ENCODE measurements at regions not wholly inside any gene's neighbourhood (a gene's known extent, or its start where the extent isn't known, plus 50 kb on each side); places are given as distances from the start of the nearest gene placed in this dataset.

DNA sequence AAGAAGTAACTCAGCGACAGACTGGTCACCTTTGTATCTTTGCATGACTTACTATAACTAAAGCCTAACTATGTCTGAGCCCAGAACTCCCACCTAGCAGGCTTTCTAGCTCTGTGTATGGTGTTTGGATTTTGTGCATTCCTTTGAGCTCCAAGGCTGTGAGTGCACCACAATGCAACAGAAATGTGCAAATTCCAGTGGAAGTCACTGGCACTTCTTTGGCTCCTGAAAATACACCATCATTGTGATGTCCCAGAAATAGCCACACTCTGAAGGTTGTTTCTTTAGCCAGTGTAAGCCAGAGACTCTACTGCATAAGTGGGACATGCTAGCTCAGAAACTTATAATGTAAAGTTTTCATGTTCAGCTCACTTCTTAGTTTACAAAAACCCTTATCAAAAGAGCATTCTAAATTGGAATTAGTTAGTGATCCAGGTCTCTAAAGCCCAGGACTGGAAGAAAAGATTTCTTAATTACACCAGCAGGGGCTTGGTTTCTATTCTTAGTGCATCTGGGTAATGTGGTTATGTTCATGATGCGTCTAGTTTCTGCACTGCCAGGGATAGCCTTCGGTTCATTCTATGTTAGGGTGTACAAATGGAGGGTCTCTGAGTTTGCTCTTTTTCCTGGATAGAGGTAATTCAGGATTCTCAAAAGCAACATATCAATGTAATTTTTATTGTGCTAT lies 1239.5 kb upstream of the ZEB2 start:
- no peaks in the 10 kb centered on the region for H3K36me3 Mint-ChIP-seq (ENCODE audit: unreplicated experiment)
- DNase-seq (ENCODE audit: extremely low spot score, unreplicated experiment) = no peak

DNA sequence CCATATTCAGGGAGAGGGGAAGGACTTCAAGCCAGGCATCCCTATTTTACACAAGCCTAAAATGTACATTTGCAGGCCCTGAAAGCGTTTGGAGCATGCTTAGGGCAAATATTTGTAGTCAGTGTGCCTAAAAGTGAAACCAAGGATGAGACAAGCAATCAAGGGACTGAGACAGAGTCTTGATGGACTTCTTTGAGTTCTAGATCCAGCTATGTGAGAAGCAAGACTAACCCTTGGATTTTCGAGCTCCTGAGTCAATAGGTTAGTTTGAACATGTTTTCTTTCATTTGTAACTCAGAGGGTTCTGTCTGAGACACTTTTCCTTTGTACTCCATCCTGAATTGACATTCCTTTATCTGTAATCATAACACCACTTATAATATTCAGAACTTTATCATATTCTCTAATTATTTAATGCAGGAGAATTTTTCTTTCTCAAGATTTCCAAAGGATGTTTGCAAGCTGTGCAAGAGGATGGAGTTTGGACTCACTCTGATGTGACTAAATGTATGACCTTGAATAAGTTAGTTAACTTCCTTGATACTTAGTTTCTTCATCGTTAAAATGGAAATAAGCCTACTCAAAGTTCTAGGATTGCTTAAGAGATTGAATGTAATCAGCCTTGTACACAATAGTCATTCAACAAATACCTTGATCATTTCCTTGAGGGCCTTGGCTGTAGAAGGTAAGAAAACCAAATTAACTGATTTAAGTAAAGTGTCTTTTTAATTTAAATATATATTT lies 1237.8 kb upstream of the ZEB2 start:
- no peak for DNase-seq (ENCODE audit: extremely low spot score, unreplicated experiment)
- Mint-ChIP-seq H3K4me1 (ENCODE audit: unreplicated experiment) (peaks cover 41% of the 10 kb centered on the region), H3K9me3 (ENCODE audit: unreplicated experiment) (no peaks in the 10 kb centered on the region), H3K27ac (ENCODE audit: unreplicated experiment) (no peak overlapping the region), H3K27me3 (ENCODE audit: unreplicated experiment) (no peaks in the 10 kb centered on the region), H3K36me3 (ENCODE audit: unreplicated experiment) (no peaks in the 10 kb centered on the region), H3K4me3 (ENCODE audit: unreplicated experiment) (no peak overlapping the region)
- TF ChIP-seq, protein P1, sequence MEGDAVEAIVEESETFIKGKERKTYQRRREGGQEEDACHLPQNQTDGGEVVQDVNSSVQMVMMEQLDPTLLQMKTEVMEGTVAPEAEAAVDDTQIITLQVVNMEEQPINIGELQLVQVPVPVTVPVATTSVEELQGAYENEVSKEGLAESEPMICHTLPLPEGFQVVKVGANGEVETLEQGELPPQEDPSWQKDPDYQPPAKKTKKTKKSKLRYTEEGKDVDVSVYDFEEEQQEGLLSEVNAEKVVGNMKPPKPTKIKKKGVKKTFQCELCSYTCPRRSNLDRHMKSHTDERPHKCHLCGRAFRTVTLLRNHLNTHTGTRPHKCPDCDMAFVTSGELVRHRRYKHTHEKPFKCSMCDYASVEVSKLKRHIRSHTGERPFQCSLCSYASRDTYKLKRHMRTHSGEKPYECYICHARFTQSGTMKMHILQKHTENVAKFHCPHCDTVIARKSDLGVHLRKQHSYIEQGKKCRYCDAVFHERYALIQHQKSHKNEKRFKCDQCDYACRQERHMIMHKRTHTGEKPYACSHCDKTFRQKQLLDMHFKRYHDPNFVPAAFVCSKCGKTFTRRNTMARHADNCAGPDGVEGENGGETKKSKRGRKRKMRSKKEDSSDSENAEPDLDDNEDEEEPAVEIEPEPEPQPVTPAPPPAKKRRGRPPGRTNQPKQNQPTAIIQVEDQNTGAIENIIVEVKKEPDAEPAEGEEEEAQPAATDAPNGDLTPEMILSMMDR (IDR thresholded peaks at IDR 0.05) = no peak

More for the DNA sequence above, 1239.5 kb upstream of the ZEB2 start:
- H3K27ac Mint-ChIP-seq (ENCODE audit: unreplicated experiment) = no peak overlapping the region
- H3K27me3 Mint-ChIP-seq (ENCODE audit: unreplicated experiment) = no peaks in the 10 kb centered on the region
- no peak overlapping the region for H3K4me3 Mint-ChIP-seq (ENCODE audit: unreplicated experiment)
- H3K9me3 Mint-ChIP-seq (ENCODE audit: unreplicated experiment) = no peaks in the 10 kb centered on the region
- H3K4me1 Mint-ChIP-seq (ENCODE audit: unreplicated experiment) = peaks cover 29% of the 10 kb centered on the region
- TF ChIP-seq, protein P1 (IDR thresholded peaks at IDR 0.05) = no peak

DNA sequence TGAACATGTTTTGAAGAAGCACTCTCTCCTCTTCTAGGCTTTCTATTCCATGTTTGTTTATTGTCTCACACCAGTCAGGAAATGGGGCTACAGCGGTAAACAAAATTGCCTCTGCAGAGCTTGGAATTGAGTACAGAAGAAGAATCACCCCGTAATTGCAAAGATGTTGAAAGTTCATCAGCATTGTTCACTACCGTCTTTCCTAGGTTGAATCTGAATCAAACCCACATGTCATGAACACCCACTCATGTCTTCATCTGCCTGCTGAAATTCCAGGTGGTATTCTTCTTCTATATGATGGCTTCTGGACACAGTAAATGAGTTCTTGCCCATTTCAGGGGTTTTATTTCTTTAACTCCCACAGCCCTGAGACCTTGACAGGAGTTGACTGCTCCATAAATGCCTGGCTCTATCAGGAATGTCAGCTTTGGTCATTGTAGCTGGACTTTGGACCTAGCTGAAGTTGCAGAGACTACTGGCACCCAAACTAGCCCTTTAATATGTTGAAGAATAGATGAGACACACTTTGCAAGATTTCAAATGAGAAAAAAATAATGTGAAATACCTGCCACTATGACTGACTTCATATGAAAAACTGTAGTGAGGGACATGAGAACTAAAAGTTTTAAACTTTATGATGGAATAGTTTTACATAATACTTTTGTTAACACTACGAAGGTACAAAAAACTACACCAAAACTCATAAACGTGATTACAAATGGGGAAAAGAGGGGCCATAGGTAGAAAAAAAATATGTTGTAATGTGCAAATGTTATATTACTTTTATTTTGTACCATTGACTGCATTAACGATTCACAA lies 1235.3 kb upstream of the ZEB2 start:
- no peak overlapping the region for H3K4me3 Mint-ChIP-seq (ENCODE audit: unreplicated experiment)
- no peaks in the 10 kb centered on the region for H3K9me3 Mint-ChIP-seq (ENCODE audit: unreplicated experiment)
- H3K36me3 Mint-ChIP-seq (ENCODE audit: unreplicated experiment) = no peaks in the 10 kb centered on the region
- no peak overlapping the region for H3K27ac Mint-ChIP-seq (ENCODE audit: unreplicated experiment)
- H3K4me1 Mint-ChIP-seq (ENCODE audit: unreplicated experiment) = peaks cover 42% of the 10 kb centered on the region
- DNase-seq (ENCODE audit: extremely low spot score, unreplicated experiment) = no peak
- H3K27me3 Mint-ChIP-seq (ENCODE audit: unreplicated experiment) = no peaks in the 10 kb centered on the region
- TF ChIP-seq, protein P1 (IDR thresholded peaks at IDR 0.05) = no peak

DNA sequence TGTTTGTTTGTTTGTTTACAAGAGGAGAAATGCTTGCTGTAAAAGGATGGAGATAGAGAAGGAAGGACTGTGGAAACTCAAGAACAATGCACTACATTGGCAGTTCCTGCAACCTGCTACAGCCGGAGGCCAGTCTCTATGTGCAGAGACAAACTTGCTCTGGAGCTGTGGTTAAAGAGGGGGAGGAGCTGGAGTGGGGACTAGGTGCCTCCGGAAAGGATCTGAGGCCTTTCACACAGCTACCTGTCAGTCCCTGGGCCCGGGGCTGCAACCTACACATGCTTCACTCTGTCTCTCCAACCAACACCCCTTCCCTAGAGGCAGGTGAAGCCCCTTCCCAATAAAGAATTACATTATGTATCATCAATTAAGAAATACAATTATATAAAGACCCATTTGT lies 1234.0 kb upstream of the ZEB2 start:
- no peak overlapping the region for H3K27ac Mint-ChIP-seq (ENCODE audit: unreplicated experiment)
- H3K27me3 Mint-ChIP-seq (ENCODE audit: unreplicated experiment) = no peaks in the 10 kb centered on the region
- H3K4me3 Mint-ChIP-seq (ENCODE audit: unreplicated experiment) = no peak overlapping the region

More for the DNA sequence above, 1234.0 kb upstream of the ZEB2 start:
- TF ChIP-seq, protein P1 (IDR thresholded peaks at IDR 0.05) = no peak
- Mint-ChIP-seq H3K9me3 (ENCODE audit: unreplicated experiment) (no peaks in the 10 kb centered on the region), H3K36me3 (ENCODE audit: unreplicated experiment) (no peaks in the 10 kb centered on the region), H3K4me1 (ENCODE audit: unreplicated experiment) (peaks cover 37% of the 10 kb centered on the region)
- DNase-seq (ENCODE audit: extremely low spot score, unreplicated experiment) = no peak

Data from osteocyte (in vitro differentiated cells).